ENCODE measurements at regions not wholly inside any gene's neighbourhood (a gene's known extent, or its start where the extent isn't known, plus 50 kb on each side); places are given as distances from the start of the nearest gene placed in this dataset.
"Not testable (repeated sequence)": the region's sequence is repeated elsewhere in the genome, so short reads cannot be mapped to it uniquely, and the experiment has no call there.

DNA sequence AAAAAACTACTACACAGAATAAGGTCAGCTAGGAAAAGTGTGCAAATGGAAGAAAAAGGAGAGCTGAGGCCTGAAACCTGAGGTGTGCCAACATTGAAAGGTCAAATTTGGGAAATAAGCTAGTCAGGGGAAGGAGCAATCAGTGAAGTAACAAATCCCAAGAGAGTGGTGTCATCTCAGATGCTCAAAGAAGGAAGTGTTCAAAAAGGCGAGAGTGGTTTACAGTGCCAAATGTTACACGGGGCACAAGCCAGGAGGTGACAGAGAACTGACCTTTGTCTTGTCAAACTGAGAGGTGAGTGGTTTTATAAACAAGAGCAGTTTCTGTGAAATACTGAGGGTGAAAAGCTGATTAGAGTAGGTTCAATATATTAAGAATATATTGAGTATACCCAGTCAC lies 83.0 kb upstream of the TCF21 start:
- Histone ChIP-seq H3K9me3 (ENCODE audit: insufficient read depth, low read length) (no peaks in the 10 kb centered on the region), H3K9ac (ENCODE audit: insufficient read length, low read depth) (no peak overlapping the region), H3K4me1 (ENCODE audit: insufficient read depth, insufficient read length) (no peaks in the 10 kb centered on the region), H3K36me3 (ENCODE audit: insufficient read depth, insufficient read length, low read length) (no peaks in the 10 kb centered on the region), H3K4me3 (ENCODE audit: insufficient read length, low read depth) (no peak overlapping the region), H3K27me3 (ENCODE audit: insufficient read depth, insufficient read length) (no peaks in the 10 kb centered on the region)
- no peak for DNase-seq (ENCODE audit: low read depth, low spot score)
- TF ChIP-seq ZNF274 (IDR thresholded peaks at IDR 0.05; ENCODE audit: low read depth, low read length), result no peak
- TF ChIP-seq SUZ12 (IDR thresholded peaks at IDR 0.05; ENCODE audit: extremely low read depth, insufficient read depth, insufficient read length), result no peak
- no peak for TF ChIP-seq YY1 (IDR thresholded peaks at IDR 0.05; ENCODE audit: insufficient read depth, insufficient read length)

DNA sequence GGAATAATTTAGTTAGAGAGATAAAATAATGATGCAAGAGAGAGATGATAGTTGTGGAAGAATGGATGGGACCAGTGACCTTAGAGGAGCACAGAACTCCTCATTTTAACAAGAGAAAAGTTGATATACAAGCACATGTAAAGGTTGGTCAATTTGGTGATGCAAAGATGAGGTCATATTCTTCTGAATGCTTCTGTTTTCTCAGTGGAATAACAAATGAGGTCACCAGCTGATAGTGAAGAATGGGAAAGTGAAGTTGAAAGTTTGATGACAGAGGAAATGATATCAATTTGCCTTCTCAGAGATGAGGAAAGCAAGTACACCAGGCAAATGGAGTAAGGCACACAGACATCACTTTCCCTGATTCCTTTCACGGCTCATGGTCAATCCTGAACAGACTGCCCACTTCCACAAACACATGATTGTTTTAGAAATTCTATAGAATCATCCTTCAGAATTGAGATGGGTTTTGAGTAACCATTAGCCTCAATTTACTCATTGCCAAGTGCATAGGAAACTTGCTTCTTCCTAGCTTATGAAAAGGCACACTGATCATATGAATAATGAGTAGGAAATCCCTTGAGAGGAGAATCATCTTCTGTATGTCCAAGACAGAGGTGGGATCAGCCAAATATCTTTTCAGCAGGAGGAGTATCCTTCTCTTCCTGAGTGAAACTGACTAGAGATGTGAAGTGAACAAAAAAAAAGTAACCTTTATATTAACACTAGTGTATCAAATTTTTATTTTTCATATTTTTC lies 82.4 kb upstream of the TCF21 start:
- H3K9me3 ChIP-seq (ENCODE audit: insufficient read depth, low read length), result no peaks in the 10 kb centered on the region
- no peak overlapping the region for H3K9ac ChIP-seq (ENCODE audit: insufficient read length, low read depth)
- no peaks in the 10 kb centered on the region for H3K27me3 ChIP-seq (ENCODE audit: insufficient read depth, insufficient read length)
- H3K4me3 ChIP-seq (ENCODE audit: insufficient read length, low read depth), result no peak overlapping the region
- DNase-seq (ENCODE audit: low read depth, low spot score), result no peak
- TF ChIP-seq YY1 (IDR thresholded peaks at IDR 0.05; ENCODE audit: insufficient read depth, insufficient read length) (no peak), SUZ12 (IDR thresholded peaks at IDR 0.05; ENCODE audit: extremely low read depth, insufficient read depth, insufficient read length) (no peak), ZNF274 (IDR thresholded peaks at IDR 0.05; ENCODE audit: low read depth, low read length) (no peak)
- no peaks in the 10 kb centered on the region for H3K4me1 ChIP-seq (ENCODE audit: insufficient read depth, insufficient read length)
- no peaks in the 10 kb centered on the region for H3K36me3 ChIP-seq (ENCODE audit: insufficient read depth, insufficient read length, low read length)

- no peaks in the 10 kb centered on the region for H3K9me3 ChIP-seq (ENCODE audit: insufficient read depth, low read length)
- TF ChIP-seq YY1 (IDR thresholded peaks at IDR 0.05; ENCODE audit: insufficient read depth, insufficient read length) (no peak), ZNF274 (IDR thresholded peaks at IDR 0.05; ENCODE audit: low read depth, low read length) (no peak), SUZ12 (IDR thresholded peaks at IDR 0.05; ENCODE audit: extremely low read depth, insufficient read depth, insufficient read length) (no peak)
- DNase-seq (ENCODE audit: low read depth, low spot score), result no peak
Measured at GRCh38 chr6:133807501-133807900, 81.4 kb upstream of the TCF21 start.

GRCh38 chr6:133809406-133809805 lies 79.5 kb upstream of the TCF21 start:
- Histone ChIP-seq H3K4me3 (ENCODE audit: insufficient read length, low read depth) (no peak overlapping the region), H3K36me3 (ENCODE audit: insufficient read depth, insufficient read length, low read length) (no peaks in the 10 kb centered on the region), H3K4me1 (ENCODE audit: insufficient read depth, insufficient read length) (no peaks in the 10 kb centered on the region), H3K9ac (ENCODE audit: insufficient read length, low read depth) (no peak overlapping the region), H3K9me3 (ENCODE audit: insufficient read depth, low read length) (no peaks in the 10 kb centered on the region), H3K27me3 (ENCODE audit: insufficient read depth, insufficient read length) (no peaks in the 10 kb centered on the region)
- DNase-seq (ENCODE audit: low read depth, low spot score), result no peak
- TF ChIP-seq SUZ12 (IDR thresholded peaks at IDR 0.05; ENCODE audit: extremely low read depth, insufficient read depth, insufficient read length) (no peak), YY1 (IDR thresholded peaks at IDR 0.05; ENCODE audit: insufficient read depth, insufficient read length) (no peak), ZNF274 (IDR thresholded peaks at IDR 0.05; ENCODE audit: low read depth, low read length) (no peak)

More at GRCh38 chr6:133807501-133807900, 81.4 kb upstream of the TCF21 start:
- Histone ChIP-seq H3K27me3 (ENCODE audit: insufficient read depth, insufficient read length) (no peaks in the 10 kb centered on the region), H3K36me3 (ENCODE audit: insufficient read depth, insufficient read length, low read length) (no peaks in the 10 kb centered on the region), H3K4me3 (ENCODE audit: insufficient read length, low read depth) (no peak overlapping the region), H3K4me1 (ENCODE audit: insufficient read depth, insufficient read length) (no peaks in the 10 kb centered on the region), H3K9ac (ENCODE audit: insufficient read length, low read depth) (no peak overlapping the region)

DNA sequence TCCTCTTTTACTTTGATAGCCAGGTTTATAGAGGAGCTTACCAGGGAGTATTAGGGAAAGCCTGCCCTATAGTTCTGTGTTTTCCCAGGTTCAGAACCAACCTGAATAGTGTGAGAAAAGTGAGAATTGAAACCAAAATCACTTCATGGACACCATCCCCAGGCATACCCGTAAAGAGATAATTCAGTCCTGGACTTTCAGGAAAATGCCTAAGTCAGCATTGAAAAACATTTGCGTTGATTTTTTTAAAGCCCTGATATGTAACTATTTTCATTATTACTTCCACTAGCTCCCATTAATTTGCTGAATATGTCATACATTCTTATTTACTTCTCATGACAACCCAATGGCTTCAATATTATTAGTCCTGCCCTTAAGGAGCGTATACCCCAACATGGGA lies 77.4 kb upstream of the TCF21 start:
- H3K27me3 ChIP-seq (ENCODE audit: insufficient read depth, insufficient read length), result no peaks in the 10 kb centered on the region
- H3K4me3 ChIP-seq (ENCODE audit: insufficient read length, low read depth), result no peak overlapping the region
- TF ChIP-seq ZNF274 (IDR thresholded peaks at IDR 0.05; ENCODE audit: low read depth, low read length) (no peak), YY1 (IDR thresholded peaks at IDR 0.05; ENCODE audit: insufficient read depth, insufficient read length) (no peak), SUZ12 (IDR thresholded peaks at IDR 0.05; ENCODE audit: extremely low read depth, insufficient read depth, insufficient read length) (no peak)
- no peaks in the 10 kb centered on the region for H3K9me3 ChIP-seq (ENCODE audit: insufficient read depth, low read length)
- H3K36me3 ChIP-seq (ENCODE audit: insufficient read depth, insufficient read length, low read length), result no peaks in the 10 kb centered on the region
- no peak overlapping the region for H3K9ac ChIP-seq (ENCODE audit: insufficient read length, low read depth)
- no peaks in the 10 kb centered on the region for H3K4me1 ChIP-seq (ENCODE audit: insufficient read depth, insufficient read length)
- no peak for DNase-seq (ENCODE audit: low read depth, low spot score)

DNA sequence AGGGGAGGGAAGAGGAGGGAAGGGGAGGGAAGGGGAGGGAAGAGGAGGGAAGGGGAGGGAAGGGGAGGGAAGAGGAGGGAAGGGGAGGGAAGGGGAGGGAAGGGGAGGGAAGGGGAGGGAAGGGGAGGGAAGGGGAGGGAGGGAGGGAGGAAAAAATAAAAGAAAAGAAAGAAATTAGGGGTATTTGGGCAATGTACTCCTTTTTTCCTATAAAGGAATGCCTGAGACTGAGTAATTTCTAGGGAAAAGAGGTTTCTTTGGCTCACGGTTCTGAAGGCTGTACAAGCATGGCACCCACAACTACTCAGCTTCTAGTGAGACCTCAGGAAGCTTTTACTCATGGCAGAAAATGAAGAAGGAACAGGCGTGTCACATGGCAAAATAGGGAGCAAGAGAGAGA lies 76.5 kb upstream of the TCF21 start:
- not testable (repeated sequence) for H3K36me3 ChIP-seq (ENCODE audit: insufficient read depth, insufficient read length, low read length); H3K4me1 ChIP-seq (ENCODE audit: insufficient read depth, insufficient read length); H3K9me3 ChIP-seq (ENCODE audit: insufficient read depth, low read length); H3K9ac ChIP-seq (ENCODE audit: insufficient read length, low read depth); H3K27me3 ChIP-seq (ENCODE audit: insufficient read depth, insufficient read length); H3K4me3 ChIP-seq (ENCODE audit: insufficient read length, low read depth); DNase-seq (ENCODE audit: low read depth, low spot score)

- no peaks in the 10 kb centered on the region for H3K27me3 ChIP-seq (ENCODE audit: insufficient read depth, insufficient read length)
Measured at GRCh38 chr6:133814238-133814637, 74.7 kb upstream of the TCF21 start.

More at GRCh38 chr6:133814238-133814637, 74.7 kb upstream of the TCF21 start:
- no peak overlapping the region for H3K4me3 ChIP-seq (ENCODE audit: insufficient read length, low read depth)
- no peak for DNase-seq (ENCODE audit: low read depth, low spot score)
- no peaks in the 10 kb centered on the region for H3K36me3 ChIP-seq (ENCODE audit: insufficient read depth, insufficient read length, low read length)
- no peak overlapping the region for H3K9ac ChIP-seq (ENCODE audit: insufficient read length, low read depth)
- H3K9me3 ChIP-seq (ENCODE audit: insufficient read depth, low read length), result no peaks in the 10 kb centered on the region
- H3K4me1 ChIP-seq (ENCODE audit: insufficient read depth, insufficient read length), result no peaks in the 10 kb centered on the region
- TF ChIP-seq YY1 (IDR thresholded peaks at IDR 0.05; ENCODE audit: insufficient read depth, insufficient read length), result no peak
- no peak for TF ChIP-seq SUZ12 (IDR thresholded peaks at IDR 0.05; ENCODE audit: extremely low read depth, insufficient read depth, insufficient read length)
- no peak for TF ChIP-seq ZNF274 (IDR thresholded peaks at IDR 0.05; ENCODE audit: low read depth, low read length)
